ENCODE measurements at regions not wholly inside any gene's neighbourhood (a gene's known extent, or its start where the extent isn't known, plus 50 kb on each side); places are given as distances from the start of the nearest gene placed in this dataset.
"Not testable (repeated sequence)": the region's sequence is repeated elsewhere in the genome, so short reads cannot be mapped to it uniquely, and the experiment has no call there.

DNA sequence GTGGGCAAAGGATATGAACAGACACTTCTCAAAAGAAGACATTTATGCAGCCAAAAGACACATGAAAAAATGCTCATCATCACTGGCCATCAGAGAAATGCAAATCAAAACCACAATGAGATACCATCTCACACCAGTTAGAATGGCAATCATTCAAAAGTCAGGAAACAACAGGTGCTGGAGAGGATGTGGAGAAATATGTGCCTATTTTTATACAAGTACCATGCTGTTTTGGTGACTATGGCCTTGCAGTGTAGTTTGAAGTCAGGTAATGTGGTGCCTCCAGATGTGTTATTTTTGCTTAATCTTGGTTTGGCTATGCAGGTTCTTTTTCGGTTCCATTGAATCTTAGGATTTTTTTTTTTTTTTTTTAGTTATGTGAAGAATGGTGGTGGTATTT lies 387.7 kb upstream of the ST8SIA4 start:
- TF ChIP-seq ZNF333 (CRISPR knock-in tag; IDR thresholded peaks at IDR 0.05; ENCODE audit: borderline replicate concordance); NFIB (CRISPR knock-in tag; IDR thresholded peaks at IDR 0.05; ENCODE audit: borderline replicate concordance); EED (CRISPR knock-in tag; IDR thresholded peaks at IDR 0.05); NFYB (CRISPR knock-in tag; IDR thresholded peaks at IDR 0.05); HDAC6 (IDR thresholded peaks at IDR 0.05; ENCODE audit: low read depth, low read length); ZSCAN21 (CRISPR knock-in tag; IDR thresholded peaks at IDR 0.05; ENCODE audit: borderline replicate concordance); ZFP90 (CRISPR knock-in tag; IDR thresholded peaks at IDR 0.05; ENCODE audit: borderline replicate concordance): not testable (repeated sequence)
- TF ChIP-seq, protein P1, sequence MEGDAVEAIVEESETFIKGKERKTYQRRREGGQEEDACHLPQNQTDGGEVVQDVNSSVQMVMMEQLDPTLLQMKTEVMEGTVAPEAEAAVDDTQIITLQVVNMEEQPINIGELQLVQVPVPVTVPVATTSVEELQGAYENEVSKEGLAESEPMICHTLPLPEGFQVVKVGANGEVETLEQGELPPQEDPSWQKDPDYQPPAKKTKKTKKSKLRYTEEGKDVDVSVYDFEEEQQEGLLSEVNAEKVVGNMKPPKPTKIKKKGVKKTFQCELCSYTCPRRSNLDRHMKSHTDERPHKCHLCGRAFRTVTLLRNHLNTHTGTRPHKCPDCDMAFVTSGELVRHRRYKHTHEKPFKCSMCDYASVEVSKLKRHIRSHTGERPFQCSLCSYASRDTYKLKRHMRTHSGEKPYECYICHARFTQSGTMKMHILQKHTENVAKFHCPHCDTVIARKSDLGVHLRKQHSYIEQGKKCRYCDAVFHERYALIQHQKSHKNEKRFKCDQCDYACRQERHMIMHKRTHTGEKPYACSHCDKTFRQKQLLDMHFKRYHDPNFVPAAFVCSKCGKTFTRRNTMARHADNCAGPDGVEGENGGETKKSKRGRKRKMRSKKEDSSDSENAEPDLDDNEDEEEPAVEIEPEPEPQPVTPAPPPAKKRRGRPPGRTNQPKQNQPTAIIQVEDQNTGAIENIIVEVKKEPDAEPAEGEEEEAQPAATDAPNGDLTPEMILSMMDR (CRISPR knock-in tag; IDR thresholded peaks at IDR 0.05): not testable (repeated sequence)
